GM21786 (cell line): ENCODE measurements at regions not wholly inside any gene's neighbourhood (a gene's known extent, or its start where the extent isn't known, plus 50 kb on each side); places are given as distances from the start of the nearest gene placed in this dataset.

Experiments used
- ATAC-seq: cut with Tn5 transposase; IDR thresholded peaks from one replicate; pipeline ENCODE4 v1.9.1; 2021; ENCODE audit not compliant: unreplicated experiment

DNA sequence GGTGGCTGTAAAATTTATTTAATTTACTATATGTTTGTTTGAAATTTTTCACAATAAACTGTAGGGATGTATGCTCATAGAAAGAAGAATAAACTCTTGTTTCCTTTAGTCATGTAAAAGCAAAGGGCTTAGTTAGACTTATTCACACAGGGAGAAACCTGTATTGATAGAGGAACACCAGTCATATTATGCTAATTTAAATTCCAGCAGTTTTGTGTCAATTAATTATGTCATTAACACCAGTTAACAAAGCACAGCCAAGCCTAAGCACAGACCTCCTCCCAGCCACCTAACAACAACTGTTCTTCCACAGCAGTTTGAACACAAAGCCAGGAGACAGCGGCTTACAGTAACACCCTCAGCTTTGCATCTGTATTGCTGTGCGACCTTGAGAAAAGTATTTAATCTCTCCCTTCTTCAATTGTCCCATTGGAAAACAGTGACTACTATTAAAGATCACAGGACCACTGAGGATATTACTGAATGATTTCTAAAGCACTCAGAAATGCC, 260.8 kb upstream of the RRP15 start:
- no peak for ATAC-seq

DNA sequence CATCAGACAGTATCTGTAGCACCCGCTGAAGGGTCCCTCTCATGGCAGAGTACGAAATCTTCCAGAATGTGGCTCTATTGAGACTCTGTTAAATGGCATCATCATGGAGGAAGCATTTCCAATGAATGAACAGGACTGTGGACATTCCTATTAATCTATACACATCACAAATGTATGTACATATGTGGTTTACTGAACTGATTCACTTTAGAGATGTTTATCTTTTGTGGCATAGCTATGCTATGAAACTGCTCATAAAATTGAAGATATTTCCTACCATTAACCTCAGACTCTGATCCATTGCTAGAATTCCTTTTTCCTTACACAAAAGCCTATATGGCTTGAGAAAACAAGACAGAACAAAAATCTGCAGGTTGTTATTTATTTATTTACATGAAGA, 259.6 kb upstream of the RRP15 start:
- ATAC-seq = no peak

DNA sequence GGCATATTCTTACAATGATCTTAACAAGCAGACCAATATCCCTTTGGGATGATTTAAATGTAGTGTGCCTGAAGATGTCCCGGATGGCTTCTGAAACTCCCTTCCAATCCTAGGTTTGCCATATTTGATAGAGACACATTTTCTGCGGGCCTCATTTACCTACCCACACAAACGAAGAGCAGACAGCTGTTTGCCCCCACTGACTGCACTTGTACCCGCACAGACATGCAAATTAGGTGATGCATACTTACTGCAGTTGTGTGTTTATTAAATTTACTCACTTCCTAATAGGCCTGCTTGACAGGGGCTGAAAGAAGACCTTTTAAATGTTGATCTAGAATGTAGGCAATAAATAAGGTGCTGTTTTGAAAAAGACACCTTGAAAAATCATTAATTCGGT, 257.9 kb upstream of the RRP15 start:
- ATAC-seq = no peak

DNA sequence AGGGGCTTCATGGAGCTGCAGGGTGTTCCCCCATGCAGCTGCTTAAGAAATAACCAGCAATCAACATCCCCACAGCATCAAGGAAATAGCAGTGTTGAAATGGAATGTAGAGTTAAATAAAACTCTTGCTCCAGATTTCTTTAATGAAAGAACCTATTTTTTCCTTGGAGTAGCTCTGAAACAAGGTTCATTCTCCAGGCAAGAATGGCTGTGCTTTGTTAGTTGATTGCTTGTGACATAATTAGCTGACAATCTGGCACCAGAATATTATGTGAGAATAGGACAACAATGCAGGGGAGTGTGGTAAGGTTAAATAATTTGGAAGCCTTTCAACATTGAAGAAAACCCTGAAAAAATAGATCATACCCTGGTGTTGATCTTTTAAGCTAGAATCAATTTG, 254.2 kb upstream of the RRP15 start:
- ATAC-seq = no peak

DNA sequence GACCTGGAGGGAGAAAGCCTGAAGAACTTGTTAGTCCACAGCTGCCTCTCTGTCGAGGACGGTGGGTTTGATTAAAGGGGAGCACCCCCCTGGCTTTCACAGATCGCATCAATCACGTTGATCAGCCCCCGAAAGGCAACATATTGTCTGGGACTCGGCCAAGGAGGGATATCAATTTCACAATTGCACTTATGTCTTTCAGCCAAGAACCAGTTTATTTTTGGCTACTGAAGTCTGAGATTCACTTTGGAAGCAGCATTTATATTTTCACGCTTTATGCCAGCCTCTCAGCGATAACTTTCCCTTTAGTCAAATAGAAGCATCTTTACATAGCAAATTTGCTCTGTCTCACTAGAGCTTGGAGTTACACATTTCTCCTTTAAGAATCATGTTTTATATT, 253.2 kb upstream of the RRP15 start:
- ATAC-seq = no peak

DNA sequence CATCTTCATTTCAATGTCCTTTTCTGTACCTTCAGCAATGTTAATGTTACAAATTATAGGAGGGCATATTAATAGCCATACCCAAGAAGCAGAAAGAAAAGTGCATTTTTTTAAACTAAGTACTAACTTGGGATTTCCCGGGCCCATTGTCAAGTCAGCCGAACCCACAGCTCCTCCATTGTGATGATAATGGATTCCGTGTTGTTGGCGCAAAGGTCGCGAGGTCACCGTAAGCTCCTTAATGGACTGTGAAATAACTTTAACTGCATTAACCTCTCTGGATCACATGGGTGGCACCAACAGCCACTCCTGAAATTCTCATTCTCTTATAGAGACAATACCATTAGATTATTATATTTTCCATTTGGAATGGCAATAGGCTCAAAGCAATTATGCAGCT, 250.6 kb upstream of the RRP15 start:
- ATAC-seq = no peak

DNA sequence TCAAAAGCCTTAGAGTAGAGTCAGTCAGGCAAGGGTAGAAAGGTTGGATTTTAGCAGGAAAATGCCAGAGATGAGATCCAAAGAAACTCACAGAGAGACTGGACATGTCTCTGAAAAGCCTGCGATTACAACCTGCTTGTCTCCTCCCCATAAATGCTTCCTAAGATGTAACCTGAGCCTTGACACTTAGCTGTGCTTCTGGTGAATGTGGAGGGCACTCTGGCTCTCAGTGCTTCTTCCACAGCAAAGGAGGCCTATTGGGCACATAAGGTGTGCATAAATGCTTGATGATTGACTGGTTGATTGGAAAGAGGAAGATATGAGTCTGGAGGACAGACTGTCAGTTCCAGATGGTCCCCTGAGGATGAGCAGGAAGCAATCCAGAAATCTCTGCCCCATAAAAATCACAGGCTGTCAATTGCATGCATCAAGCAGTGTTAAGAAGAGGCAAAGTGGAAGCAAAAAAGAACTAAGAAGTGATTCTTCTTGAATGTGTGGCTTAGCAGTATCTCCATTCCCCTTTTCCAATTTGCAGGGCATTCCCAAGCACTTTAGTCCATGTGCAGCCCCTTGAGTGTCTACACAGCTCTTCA, 236.2 kb upstream of the RRP15 start:
- no peak for ATAC-seq

DNA sequence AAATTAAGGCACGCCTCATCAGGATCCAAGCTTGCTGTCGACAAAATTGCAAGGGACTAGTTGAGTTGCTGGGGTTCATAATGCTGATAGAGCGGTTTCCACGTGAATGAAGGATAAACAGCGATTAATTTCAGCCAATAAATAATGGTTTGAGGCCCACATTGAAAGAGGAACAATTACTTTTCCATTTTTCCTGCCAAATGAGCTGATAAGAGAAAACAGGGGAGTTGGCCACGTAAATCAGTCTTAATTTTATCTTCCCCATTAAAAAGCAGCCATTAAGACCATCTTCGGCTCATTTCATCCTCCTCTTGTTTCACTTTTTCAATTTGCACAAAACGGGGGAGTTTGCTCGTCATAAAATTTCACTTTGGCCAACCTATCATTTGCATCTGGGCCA, 235.5 kb upstream of the RRP15 start:
- ATAC-seq = no peak

DNA sequence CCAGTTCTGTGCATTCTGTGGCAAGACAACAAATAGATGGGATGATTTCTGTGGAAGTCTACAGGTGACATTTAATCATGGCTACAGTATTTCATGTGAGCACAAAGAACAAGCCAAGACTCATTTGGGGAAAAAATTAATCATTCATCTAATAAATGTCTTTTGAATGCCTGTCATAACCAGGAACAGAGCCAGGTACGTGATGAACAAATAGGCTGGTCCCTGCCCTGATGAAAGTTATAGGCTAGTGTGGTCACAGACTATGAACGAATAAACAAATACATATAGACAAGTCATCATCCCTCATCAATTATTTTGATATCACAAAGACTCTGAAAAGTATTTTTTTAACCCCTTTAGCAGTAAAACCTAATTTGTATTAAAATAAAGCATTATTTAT, 226.4 kb upstream of the RRP15 start:
- ATAC-seq = no peak

DNA sequence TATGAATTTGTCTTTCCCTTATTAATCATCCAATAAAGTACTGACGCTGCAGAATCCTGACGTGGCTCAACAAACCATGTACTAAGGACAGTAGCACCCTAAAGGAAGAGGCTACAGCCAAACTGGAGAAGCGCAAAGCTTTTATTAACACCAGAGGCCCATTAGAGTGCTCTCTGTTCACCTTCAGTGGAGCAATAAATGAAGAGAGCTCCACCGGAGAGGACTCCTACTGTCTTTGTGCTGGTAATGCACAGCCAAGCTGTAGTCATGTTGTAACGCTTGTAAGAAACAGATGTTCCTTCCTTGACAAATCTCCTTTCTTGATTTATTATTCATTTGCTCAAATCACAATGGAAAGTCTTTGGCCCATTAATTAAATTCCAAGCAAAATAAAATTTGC, 220.7 kb upstream of the RRP15 start:
- no peak for ATAC-seq

DNA sequence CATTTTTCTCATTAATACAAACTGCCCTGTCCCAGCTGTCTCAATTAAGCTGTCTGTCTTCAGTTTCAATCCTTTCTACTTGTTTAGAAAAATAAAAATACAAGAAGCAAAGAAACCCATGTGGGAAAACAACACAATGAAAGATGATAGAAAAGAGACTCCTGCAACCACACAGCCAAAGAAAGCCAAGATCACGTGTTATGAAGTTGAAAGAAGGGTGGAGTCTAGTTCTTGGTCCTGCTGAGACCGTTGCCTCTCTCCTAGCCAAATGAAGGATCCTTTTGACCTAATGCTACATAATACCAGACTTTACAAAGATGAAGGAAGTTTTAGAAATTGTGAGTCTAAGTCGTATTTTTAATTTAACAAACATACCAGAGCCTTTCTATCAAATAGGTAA, 218.8 kb upstream of the RRP15 start:
- ATAC-seq = no peak

DNA sequence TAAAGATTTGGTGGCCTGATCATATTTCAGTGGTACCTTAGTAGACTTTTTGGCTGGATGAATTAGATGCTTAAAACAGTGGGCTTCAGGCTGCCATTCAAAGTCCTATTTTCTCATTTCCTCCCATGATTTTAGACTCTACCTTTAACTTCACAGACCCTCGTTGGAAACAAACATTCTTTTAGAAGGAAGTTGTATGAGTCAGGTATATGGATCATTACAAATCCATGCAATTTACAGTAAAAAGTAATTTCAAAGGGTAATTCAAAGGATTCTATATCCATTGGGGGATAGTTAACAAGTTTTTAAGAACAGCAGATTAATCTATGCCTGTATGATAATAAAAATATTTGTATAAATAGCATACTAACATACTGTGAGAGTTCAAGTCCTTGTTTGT, 216.9 kb upstream of the RRP15 start:
- no peak for ATAC-seq

DNA sequence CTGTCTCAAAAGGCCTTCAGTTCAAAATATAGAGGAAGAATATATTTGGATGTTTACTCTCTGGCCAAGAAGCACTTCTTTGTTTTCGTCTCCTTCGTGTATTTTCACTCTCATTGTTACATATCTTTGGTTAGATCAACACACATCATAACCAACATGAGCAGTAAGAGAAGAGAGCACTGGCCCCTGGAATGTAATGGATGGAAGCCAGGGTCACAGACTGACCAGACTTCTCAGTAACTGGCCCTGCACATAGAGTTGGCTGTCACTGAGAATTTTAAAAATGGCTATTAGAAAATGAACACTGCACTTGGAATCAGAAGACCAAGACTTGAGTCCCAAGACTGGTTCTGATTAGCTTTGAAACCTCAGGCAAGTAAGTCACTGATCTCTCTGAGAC, 215.9 kb upstream of the RRP15 start:
- ATAC-seq = no peak

DNA sequence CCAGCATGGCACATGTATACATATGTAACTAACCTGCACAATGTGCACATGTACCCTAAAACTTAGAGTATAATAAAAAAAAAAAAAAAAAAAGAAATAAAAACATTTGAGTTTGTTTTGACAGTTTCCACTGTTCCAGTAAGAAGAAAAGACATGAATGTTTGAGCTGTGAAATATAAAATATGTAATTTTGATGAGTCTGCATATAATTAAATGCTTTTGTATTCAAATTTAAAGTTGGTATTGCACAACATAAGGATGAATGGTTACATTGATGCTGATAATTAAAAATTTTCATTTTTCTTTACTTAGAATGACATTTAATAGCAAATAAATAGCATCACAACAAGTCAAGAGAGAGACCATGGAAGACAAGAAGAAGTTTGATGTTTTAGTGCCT, 212.0 kb upstream of the RRP15 start:
- ATAC-seq = no peak

DNA sequence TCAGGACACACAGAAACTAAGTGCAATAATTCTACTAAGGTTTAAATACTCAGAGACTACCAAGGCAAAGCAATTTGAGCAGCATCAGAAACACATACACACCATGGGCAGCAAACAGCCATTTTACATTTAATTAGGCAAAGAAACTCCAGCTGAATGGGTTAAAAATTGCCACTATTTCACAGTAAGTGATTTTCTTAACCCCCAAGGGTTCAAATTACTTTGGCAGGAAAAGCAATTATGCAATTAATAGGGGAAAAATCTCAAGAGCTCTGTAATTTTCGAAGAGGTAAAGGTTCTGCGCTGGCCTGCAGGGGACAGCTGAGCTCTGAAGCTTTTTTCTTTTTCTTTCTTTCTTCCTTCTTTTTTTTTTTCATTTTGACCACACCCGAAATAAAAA, 206.2 kb upstream of the RRP15 start:
- ATAC-seq = no peak

DNA sequence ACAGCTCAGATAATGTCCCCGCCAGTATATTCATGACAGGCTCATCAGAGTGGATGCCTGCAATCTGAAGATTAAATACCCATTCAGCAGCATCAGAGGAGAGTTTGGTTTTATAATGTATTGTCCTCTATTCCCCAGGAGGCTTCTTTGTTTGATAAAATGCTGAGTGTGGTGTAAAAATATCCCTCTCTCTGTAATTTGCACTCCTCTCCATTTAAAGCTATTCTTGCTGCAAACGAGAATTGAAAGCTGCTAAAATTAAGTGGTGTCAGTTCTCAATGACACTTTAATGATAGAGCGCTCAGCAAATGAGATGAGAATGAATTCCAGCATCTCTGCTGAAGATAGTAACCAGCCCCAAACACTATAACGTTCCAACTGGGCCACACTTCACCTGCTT, 205.7 kb upstream of the RRP15 start:
- ATAC-seq = no peak

DNA sequence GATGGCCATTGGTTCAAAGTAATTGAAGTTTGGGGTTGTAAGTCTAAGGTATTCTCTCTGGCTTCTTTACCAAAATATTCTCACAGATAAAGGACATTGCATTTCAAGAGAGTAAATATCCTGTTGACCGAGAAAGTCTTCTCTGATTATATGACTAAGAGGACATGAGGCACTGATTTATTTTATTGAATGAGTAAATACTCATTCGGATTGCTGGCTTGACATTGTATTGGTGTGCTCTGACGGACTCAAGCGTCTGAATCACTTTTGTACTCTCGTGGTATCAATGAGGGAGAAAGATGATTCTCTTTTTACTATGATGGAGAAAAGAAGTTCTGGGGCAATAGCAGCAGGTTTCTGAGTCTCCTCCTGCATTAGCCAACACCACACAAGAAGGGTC, 205.3 kb upstream of the RRP15 start:
- ATAC-seq = no peak

DNA sequence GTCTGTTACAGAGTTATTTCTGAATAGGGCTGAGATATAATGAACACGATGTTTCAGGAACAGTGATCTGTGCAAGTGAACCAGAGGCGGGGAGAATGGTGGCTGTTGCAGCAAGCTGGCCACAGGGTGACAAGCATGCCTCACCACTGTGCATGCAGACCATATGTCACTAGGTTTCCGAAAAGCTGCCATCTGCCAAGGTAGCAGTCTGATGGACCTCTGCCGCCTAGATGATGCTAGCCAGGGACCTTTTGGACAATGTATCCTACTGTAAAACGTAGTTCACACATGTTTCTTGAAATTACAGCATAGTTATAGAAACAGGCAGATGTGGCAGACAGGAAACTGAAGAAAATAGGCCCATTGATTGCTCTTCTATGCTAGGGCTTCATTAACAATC, 204.2 kb upstream of the RRP15 start:
- no peak for ATAC-seq

DNA sequence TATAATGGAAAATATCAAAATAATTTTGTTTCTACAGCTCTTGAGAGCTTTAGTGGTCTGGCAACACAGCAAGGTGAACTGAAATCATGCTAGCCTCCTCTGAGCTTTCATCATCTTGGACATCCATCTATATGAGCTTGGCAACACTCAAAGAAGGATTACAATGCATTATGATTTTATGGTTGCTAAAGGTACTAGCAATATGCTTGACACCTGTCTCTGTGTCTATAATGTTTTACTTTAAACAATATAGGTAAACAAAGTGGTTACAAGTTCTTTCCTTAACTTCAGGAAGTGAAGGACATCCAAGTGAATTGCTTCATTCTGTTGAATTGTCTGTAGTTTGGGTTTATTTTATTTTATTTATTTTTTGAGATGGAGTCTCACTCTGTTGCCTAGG, 203.7 kb upstream of the RRP15 start:
- no peak for ATAC-seq

DNA sequence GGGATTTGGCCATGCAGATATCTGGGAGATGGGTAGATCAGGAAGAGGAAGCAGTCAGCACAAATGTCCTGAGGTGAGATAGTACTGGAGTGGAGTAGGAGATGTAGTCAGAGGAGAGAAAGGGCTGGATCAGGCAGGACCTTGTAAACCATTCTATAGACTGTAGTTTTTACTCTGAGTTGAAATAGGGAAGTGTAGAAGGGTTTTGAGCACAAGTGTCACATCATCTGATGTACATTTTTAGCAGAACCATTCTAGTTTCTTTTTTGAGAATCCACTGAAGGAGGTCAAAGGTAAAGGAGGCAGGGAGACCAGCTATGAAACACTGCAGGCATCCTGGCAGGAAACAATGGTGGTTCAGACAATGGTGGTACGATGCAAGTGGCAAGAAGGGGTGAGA, 194.6 kb upstream of the RRP15 start:
- no peak for ATAC-seq

DNA sequence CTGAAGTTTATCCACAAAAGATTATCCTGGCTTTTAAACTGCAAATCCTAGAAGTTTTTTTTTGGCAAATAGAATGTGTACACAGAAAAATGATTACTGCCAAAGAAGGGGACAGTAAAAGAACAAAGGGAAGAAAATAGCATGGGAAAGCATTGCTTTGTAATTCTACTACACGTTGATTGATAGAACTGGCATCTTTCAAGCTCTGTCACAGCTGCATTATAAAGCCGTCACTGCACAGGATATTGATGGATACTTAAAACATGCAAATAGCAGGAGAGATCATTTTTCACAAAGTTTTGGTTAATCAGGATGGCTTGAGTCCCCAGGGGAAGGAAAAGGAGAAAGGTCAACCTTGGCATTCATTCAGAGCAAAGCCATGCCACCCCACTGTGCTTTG, 183.7 kb upstream of the RRP15 start:
- ATAC-seq = no peak

DNA sequence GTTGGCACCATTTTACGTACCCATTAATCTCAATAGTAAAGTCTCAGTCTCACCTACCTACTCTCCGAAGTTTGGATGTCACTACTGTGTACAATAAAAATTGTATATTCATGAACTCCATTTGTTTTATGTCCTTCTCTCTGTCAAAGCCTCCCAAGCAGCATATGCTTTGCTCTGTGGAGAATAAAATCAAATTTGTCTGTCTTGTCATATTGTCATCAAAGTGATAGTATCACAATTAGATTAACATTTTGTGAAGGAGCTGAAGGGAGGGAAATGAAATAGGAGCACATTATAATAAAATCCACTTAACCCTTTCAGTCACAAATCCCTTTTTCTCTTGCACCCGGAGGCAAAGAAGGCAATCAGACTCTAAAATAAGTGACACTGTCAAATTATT, 177.1 kb upstream of the RRP15 start:
- no peak for ATAC-seq

DNA sequence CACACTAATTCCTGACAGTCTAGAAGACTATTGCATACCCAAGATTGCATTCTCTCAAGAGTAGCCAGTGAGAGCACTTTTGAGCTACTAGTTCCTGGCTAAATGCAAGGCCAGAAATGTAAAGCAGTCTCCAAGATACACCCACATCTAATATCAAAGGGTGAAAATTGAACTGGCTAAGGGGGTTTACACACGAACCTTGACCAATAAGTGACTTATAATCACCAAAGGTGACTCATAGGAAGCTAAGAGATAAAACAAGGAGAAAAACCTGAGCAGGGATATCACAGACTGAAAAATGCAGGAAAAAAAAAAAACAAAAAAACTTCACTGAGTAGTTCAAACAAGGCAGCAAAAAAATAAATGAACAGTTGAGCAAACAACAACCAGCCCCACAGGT, 172.2 kb upstream of the RRP15 start:
- no peak for ATAC-seq

DNA sequence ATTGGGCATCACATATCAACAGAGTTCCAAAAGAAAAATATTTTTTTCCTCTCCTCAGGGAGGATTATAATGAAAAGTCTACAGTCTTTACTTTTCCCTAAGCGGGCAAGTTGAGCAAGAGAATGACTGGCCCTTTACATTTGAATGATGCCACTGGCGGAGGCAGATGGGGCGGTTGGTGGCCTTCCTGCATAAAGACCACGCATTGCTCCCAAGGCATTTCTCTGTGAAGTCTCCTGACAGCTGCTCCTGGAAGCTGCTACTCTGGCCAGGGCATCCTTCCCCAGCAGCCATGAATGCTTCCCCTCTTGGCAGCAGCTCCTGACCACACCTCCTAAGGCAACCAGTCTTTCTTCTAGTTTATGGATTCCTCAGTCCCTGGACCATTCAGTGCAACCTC, 161.1 kb upstream of the RRP15 start:
- no peak for ATAC-seq
